Neuronal stem cell (in vitro differentiated cells): ENCODE measurements at regions not wholly inside any gene's neighbourhood (a gene's known extent, or its start where the extent isn't known, plus 50 kb on each side); places are given as distances from the start of the nearest gene placed in this dataset.

ENCODE experiments used
- DNase-seq: peaks from one replicate; pipeline ENCODE4 v3.0.0-alpha.2; 2013; ENCODE audit warnings: low spot score
- H2AFZ ChIP-seq: one replicate; pipeline ENCODE4 v1.6.1; 2013; ENCODE audit warnings: mild to moderate bottlenecking, low read length, inconsistent platforms
- H2AK5ac ChIP-seq: 2 replicates; pipeline ENCODE4 v1.6.1; 2013; ENCODE audit warnings: low read depth, mild to moderate bottlenecking, inconsistent platforms, low read length, moderate library complexity, mixed read lengths
- H2BK120ac ChIP-seq: 2 replicates; pipeline ENCODE4 v1.6.1; 2013; ENCODE audit warnings: low read depth, mild to moderate bottlenecking, inconsistent platforms, low read length, moderate library complexity, mixed read lengths
- H2BK12ac ChIP-seq: one replicate; pipeline ENCODE4 v1.6.1; 2013; ENCODE audit warnings: low read length, inconsistent platforms
- H2BK15ac ChIP-seq: 2 replicates; pipeline ENCODE4 v1.6.1; 2013; ENCODE audit warnings: mild to moderate bottlenecking, low read length, inconsistent platforms, mixed read lengths
- H2BK5ac ChIP-seq: one replicate; pipeline ENCODE4 v1.6.1; 2013; ENCODE audit warnings: inconsistent platforms, mild to moderate bottlenecking, low read length, moderate library complexity
- H3K14ac ChIP-seq: one replicate; pipeline ENCODE4 v1.6.1; 2013; ENCODE audit warnings: low read length, inconsistent platforms
- H3K18ac ChIP-seq: 2 replicates; pipeline ENCODE4 v1.6.1; 2013; ENCODE audit warnings: low read length, inconsistent platforms
- H3K23ac ChIP-seq: 2 replicates; pipeline ENCODE4 v1.6.1; 2013; ENCODE audit warnings: low read depth, mild to moderate bottlenecking, mixed read lengths, low read length, inconsistent platforms; ENCODE audit not compliant: poor library complexity
- H3K27ac ChIP-seq: replicated peaks from 3 replicates; pipeline ENCODE4 v1.5.1; 2013; ENCODE audit warnings: low read length, inconsistent platforms
- H3K27me3 ChIP-seq, 3 experiments: 2 replicates each; pipeline ENCODE4 v1.6.1; 2013; ENCODE audit warnings: low read length in 3 of 3, mild to moderate bottlenecking in 2 of 3, inconsistent platforms in 1 of 3, low read depth in 1 of 3, mixed read lengths in 1 of 3, moderate library complexity in 1 of 3; ENCODE audit not compliant: control insufficient read depth in 3 of 3, insufficient read depth in 3 of 3
- H3K36me3 ChIP-seq, 2 donors: replicated peaks in 1 of 2; 2 replicates each; pipeline ENCODE4 v1.6.1; 2013; ENCODE audit warnings: low read length in 2 of 2; ENCODE audit not compliant: control insufficient read depth in 2 of 2, insufficient read depth in 2 of 2
- H3K4ac ChIP-seq: 2 replicates; pipeline ENCODE4 v1.6.1; 2013; ENCODE audit warnings: inconsistent platforms, mild to moderate bottlenecking, low read length, moderate library complexity
- H3K4me1 ChIP-seq, 2 donors: 1 replicate in 1 of 2; 2 replicates in 1 of 2; pipeline ENCODE4 v1.6.1; 2013; ENCODE audit warnings: low read length in 2 of 2, low read depth in 1 of 2; ENCODE audit not compliant: control insufficient read depth in 2 of 2, insufficient read depth in 1 of 2
- H3K4me2 ChIP-seq: one replicate; pipeline ENCODE4 v1.6.1; 2013; ENCODE audit warnings: mild to moderate bottlenecking, low read length, inconsistent platforms; ENCODE audit not compliant: insufficient read depth, poor library complexity, severe bottlenecking
- H3K4me3 ChIP-seq, 2 donors: 2 replicates each; pipeline ENCODE4 v1.5.1; 2013; ENCODE audit warnings: low read length in 2 of 2, mild to moderate bottlenecking in 2 of 2, inconsistent platforms in 1 of 2, moderate library complexity in 1 of 2
- H3K79me1 ChIP-seq: one replicate; pipeline ENCODE4 v1.6.1; 2013; ENCODE audit warnings: low read depth, mild to moderate bottlenecking, inconsistent platforms, low read length, moderate library complexity
- H3K9ac ChIP-seq: one replicate; pipeline ENCODE4 v1.6.1; 2013; ENCODE audit warnings: mild to moderate bottlenecking, low read depth, low read length, inconsistent platforms; ENCODE audit not compliant: poor library complexity
- H3K9me3 ChIP-seq, 2 donors: replicated peaks in 1 of 2; 2 replicates each; pipeline versions ENCODE3 to v1.6.1; 2013; ENCODE audit warnings: low read length in 2 of 2, mild to moderate bottlenecking in 2 of 2, inconsistent platforms in 1 of 2, low read depth in 1 of 2, mixed read lengths in 1 of 2, moderate library complexity in 1 of 2; ENCODE audit not compliant: control insufficient read depth in 2 of 2, insufficient read depth in 1 of 2
- H4K8ac ChIP-seq: one replicate; pipeline ENCODE4 v1.6.1; 2013; ENCODE audit warnings: low read depth, mild to moderate bottlenecking, inconsistent platforms, low read length, moderate library complexity
- H4K91ac ChIP-seq: one replicate; pipeline ENCODE4 v1.6.1; 2013; ENCODE audit warnings: low read length, low read depth, mild to moderate bottlenecking, inconsistent platforms; ENCODE audit not compliant: poor library complexity
- WGBS, 2 donors: extraction: QIAGEN DNeasy Blood & Tissue Kit; methylation state at CpG; one replicate each; pipeline ENCODE4 v1.1.7; 2013; ENCODE audit warnings: missing lambda C conversion rate in 2 of 2, mixed read lengths in 1 of 2; ENCODE audit not compliant: insufficient read length in 2 of 2, insufficient replicate concordance in 1 of 2; ENCODE audit errors: extremely low coverage in 2 of 2; 5-methylcytosine and 5-hydroxymethylcytosine counted together

DNA sequence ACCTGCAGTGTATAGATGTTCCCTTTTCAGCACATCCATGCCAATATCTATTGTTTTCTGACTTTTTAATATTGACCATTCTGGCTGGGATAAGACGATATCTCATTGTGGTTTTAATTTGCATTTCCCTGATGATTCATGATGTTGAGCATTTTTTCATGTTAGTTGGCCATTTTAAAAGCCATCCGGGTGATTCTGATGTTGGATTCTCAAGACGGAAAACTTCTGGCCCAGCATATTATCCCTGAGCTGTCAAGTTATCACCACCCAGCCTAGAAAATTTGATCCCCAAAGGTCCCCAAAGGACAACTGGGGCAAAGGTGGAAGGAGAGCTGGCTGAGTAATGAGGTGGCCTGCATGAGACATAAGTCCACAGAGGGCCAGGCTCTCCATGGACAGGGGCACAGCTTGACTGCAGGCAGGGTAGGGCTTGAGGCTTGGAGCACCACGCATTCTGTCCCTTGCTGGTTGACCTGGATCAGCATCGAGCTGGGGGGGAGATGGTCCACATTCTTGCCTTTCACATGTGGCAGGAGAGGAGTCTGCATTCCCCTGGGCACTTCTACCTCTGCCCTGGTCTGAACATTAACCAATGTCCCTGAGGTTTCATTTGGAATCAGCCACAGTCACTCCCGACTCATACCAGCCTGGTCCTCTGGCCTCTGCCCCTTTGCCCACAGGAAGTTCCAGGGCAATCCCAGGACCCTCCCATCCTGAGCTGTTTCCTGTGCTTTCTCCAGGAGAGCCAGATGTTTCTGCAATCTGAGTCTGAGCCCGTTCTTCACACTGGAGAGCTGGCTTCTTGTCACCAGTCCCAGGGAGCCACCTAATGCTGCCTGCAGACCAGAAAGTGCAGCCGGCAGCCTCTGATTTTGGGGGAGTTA, 69.2 kb downstream of the ISG20 start:
- Histone ChIP-seq H3K9ac (no peak overlapping the region), H3K18ac (no peak overlapping the region), H2BK120ac (no peak overlapping the region), H3K4me1 (peaks cover 0 to 2% of the 10 kb centered on the region in 2 donors), H4K91ac (no peak overlapping the region), H2BK12ac (no peak overlapping the region), H3K9me3 (no peaks in the 10 kb centered on the region), H3K14ac (no peak overlapping the region), H3K4me2 (no peak overlapping the region), H3K4ac (no peak overlapping the region), H3K27me3 (peaks cover 0 to 78% (median 11%) of the 10 kb centered on the region in 3 experiments), H3K27ac (no peak overlapping the region), H2BK5ac (no peak overlapping the region), H3K36me3 (no peaks in the 10 kb centered on the region), H2AK5ac (no peak overlapping the region), H2AFZ (no peak overlapping the region), H2BK15ac (no peak overlapping the region), H3K79me1 (no peaks in the 10 kb centered on the region), H3K23ac (no peak overlapping the region), H3K4me3 (no peak overlapping the region), H4K8ac (no peak overlapping the region)
- no CpG with 5 or more reads among the region's 8 CpGs for WGBS, 2 donors
- DNase-seq: no peak

DNA sequence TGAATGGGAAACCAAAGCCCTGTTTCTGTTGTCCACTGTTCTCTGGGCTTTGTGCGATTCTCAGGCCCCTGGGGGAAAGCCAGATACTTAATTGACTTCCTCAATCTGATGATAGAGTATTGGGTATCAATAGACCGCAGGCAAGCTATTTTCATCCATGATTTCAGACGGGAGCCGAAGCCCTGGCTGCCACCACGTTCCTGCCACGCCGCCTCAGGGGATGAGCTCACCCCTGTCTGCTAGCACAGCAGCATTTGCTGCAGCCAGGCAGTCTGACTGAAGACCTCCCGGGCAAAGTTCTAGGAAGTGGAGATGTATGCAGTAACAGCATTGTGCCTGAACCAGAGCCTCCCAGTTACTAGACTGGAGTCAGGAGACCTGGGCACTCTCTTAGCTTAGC, 69.8 kb downstream of the ISG20 start:
- Histone ChIP-seq H3K79me1 (no peaks in the 10 kb centered on the region), H2AK5ac (no peak overlapping the region), H3K27ac (no peak overlapping the region), H3K9ac (no peak overlapping the region), H3K27me3 (peaks cover 0 to 72% (median 7%) of the 10 kb centered on the region in 3 experiments), H2BK120ac (no peak overlapping the region), H2BK5ac (no peak overlapping the region), H4K8ac (no peak overlapping the region), H2AFZ (no peak overlapping the region), H3K14ac (no peak overlapping the region), H2BK12ac (no peak overlapping the region), H3K9me3 (no peaks in the 10 kb centered on the region), H3K18ac (no peak overlapping the region), H4K91ac (no peak overlapping the region), H3K4me3 (no peak overlapping the region), H3K4me2 (no peak overlapping the region), H3K4me1 (peaks cover 0 to 2% of the 10 kb centered on the region in 2 donors), H3K23ac (no peak overlapping the region), H3K4ac (no peak overlapping the region), H2BK15ac (no peak overlapping the region), H3K36me3 (no peaks in the 10 kb centered on the region)
- WGBS, 2 donors: no CpG with 5 or more reads among the region's 8 CpGs
- DNase-seq: no peak

DNA sequence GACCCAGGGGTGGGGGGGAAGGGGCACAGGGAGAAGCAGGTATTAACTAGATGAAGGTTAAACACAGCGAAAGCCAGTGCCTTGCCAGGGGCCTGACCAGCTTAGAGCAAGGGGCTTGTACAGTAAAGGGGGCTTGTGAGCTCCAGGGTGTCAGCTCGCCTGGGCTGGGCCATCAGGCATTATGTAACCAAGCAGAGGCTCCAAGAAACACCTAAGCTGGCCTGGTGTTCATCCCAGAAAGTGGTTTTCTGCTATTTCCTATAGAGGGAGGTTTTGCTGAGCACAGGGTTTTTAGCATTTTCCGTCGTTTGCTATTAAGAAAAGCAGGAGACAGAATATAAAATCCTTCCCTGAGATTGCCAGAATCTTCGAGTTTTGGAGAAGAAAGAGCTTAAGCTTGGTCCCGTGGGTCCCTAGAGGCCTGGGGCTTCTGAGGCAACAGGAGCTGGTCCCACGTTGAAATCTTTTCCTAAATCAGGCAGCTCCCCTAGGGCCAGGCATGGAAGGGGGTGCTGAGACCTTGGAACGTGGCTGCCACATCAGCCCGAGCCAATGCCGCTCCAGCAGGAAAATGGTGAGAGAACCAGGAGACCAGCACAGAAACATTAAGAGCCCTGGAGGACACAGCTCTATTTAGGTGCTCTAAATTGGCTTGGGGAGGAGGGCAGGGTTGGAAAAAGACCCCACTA, 71.4 kb downstream of the ISG20 start:
- Histone ChIP-seq H3K14ac (no peak overlapping the region), H3K4ac (no peak overlapping the region), H3K23ac (no peak overlapping the region), H3K27ac (no peak overlapping the region), H2BK12ac (no peak overlapping the region), H2AK5ac (no peak overlapping the region), H3K4me1 (peaks cover 0 to 2% of the 10 kb centered on the region in 2 donors), H3K79me1 (no peaks in the 10 kb centered on the region), H3K9me3 (no peaks in the 10 kb centered on the region), H3K18ac (peak overlapping the region; percentile 3), H2BK5ac (no peak overlapping the region), H4K91ac (no peak overlapping the region), H3K27me3 (peaks cover 0 to 57% (median 7%) of the 10 kb centered on the region in 3 experiments), H4K8ac (no peak overlapping the region), H3K9ac (no peak overlapping the region), H2BK120ac (no peak overlapping the region), H2BK15ac (no peak overlapping the region), H3K36me3 (no peaks in the 10 kb centered on the region), H3K4me2 (no peak overlapping the region), H3K4me3 (no peak overlapping the region), H2AFZ (no peak overlapping the region)
- no peak for DNase-seq
- no CpG with 5 or more reads among the region's 10 CpGs for WGBS, 2 donors

DNA sequence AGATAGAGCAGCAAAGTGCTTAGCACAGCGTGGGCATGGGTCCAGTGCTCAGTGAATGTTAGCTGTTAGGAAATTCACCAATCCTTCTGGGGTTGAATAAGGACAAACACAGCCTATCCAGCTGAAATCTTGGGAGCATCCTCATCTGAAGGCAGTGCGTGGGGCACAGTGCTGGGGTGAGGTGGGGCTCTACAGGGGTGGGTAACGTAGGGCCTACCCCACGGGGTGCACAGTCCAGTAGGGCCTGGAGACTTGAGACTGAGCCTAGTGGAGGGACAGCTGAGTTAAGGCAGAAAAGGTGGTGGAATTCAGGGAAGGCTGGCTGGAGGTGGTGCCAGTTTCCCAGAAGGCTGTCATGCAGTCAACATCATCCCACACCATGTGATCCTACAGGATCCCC, 73.0 kb downstream of the ISG20 start:
- Histone ChIP-seq H2AFZ (no peak overlapping the region), H3K9me3 (no peaks in the 10 kb centered on the region), H3K4ac (no peak overlapping the region), H2BK12ac (no peak overlapping the region), H3K27ac (no peak overlapping the region), H4K91ac (no peak overlapping the region), H3K9ac (no peak overlapping the region), H3K4me3 (no peak overlapping the region), H3K23ac (no peak overlapping the region), H2BK120ac (no peak overlapping the region), H2AK5ac (no peak overlapping the region), H3K36me3 (no peaks in the 10 kb centered on the region), H3K4me1 (no peaks in the 10 kb centered on the region), H2BK5ac (no peak overlapping the region), H3K18ac (no peak overlapping the region), H3K79me1 (no peaks in the 10 kb centered on the region), H4K8ac (no peak overlapping the region), H3K27me3 (peaks cover 0 to 56% (median 0%) of the 10 kb centered on the region in 3 experiments), H2BK15ac (no peak overlapping the region), H3K14ac (no peak overlapping the region), H3K4me2 (no peak overlapping the region)
- WGBS, 2 donors: no CpG with 5 or more reads among the region's 4 CpGs
- DNase-seq: no peak
